Type B pancreatic cell (in vitro differentiated cells): ENCODE measurements at regions not wholly inside any gene's neighbourhood (a gene's known extent, or its start where the extent isn't known, plus 50 kb on each side); places are given as distances from the start of the nearest gene placed in this dataset.
"Not testable (repeated sequence)": the region's sequence is repeated elsewhere in the genome, so short reads cannot be mapped to it uniquely, and the experiment has no call there.

Experiments
- DNase-seq: peaks from one replicate; pipeline ENCODE4 v3.0.0; 2021; ENCODE audit warnings: mixed read lengths; ENCODE audit not compliant: unreplicated experiment; ENCODE audit errors: extremely low spot score
- H3K27ac Mint-ChIP-seq: 2 replicates; pipeline ENCODE4 v1.8.0; 2021; ENCODE audit warnings: mild to moderate bottlenecking, mixed read lengths
- H3K27me3 Mint-ChIP-seq: 2 replicates; pipeline ENCODE4 v1.8.0; 2021; ENCODE audit warnings: mixed read lengths
- H3K36me3 Mint-ChIP-seq: 2 replicates; pipeline ENCODE4 v1.8.0; 2021; ENCODE audit warnings: mixed read lengths
- H3K4me1 Mint-ChIP-seq: one replicate; pipeline ENCODE4 v1.8.0; 2021; ENCODE audit warnings: mixed read lengths; ENCODE audit not compliant: unreplicated experiment
- H3K4me3 Mint-ChIP-seq: 2 replicates; pipeline ENCODE4 v1.8.0; 2021; ENCODE audit warnings: mild to moderate bottlenecking, mixed read lengths
- H3K9me3 Mint-ChIP-seq: 2 replicates; pipeline ENCODE4 v1.8.0; 2021; ENCODE audit warnings: mixed read lengths
- CTCF ChIP-seq: fragments of 200-600 bp; sonication (generic); conservative IDR thresholded peaks from 2 replicates; pipeline ENCODE4 v1.5.0; 2021; ENCODE audit warnings: antibody characterized with exemption, mild to moderate bottlenecking

GRCh38 chr5:20959347-20959746 is 971.3 kb upstream of the CDH18 start:
- no peak overlapping the region for H3K4me3 Mint-ChIP-seq
- H3K4me1 Mint-ChIP-seq, result no peaks in the 10 kb centered on the region
- no peak for DNase-seq
- H3K9me3 Mint-ChIP-seq, result no peaks in the 10 kb centered on the region
- H3K36me3 Mint-ChIP-seq, result no peaks in the 10 kb centered on the region
- no peak overlapping the region for H3K27ac Mint-ChIP-seq
- no peak for TF ChIP-seq CTCF
- no peaks in the 10 kb centered on the region for H3K27me3 Mint-ChIP-seq

DNA sequence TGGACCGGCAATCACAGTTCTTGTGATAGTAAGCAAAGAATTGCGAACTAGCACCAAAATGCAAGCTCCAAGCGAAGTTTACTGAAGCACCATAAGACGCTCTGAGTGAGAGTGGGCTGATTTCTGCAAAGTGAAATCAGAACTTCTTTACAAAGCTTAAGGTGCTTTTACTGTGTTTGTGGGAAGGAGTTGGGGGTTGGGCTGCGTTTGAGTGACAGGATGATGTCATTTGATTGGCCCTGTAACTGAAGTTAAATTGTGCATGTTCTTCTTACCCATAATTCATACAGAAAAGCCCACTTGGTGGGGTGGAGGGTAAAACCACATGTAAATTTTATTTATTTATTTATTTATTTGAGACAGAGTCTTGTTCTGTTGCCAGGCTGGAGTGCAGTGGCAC is 970.6 kb upstream of the CDH18 start:
- no peak for TF ChIP-seq CTCF
- Mint-ChIP-seq H3K4me3 (no peak overlapping the region), H3K9me3 (no peaks in the 10 kb centered on the region), H3K36me3 (no peaks in the 10 kb centered on the region), H3K27me3 (no peaks in the 10 kb centered on the region), H3K4me1 (no peaks in the 10 kb centered on the region), H3K27ac (no peak overlapping the region)
- no peak for DNase-seq

DNA sequence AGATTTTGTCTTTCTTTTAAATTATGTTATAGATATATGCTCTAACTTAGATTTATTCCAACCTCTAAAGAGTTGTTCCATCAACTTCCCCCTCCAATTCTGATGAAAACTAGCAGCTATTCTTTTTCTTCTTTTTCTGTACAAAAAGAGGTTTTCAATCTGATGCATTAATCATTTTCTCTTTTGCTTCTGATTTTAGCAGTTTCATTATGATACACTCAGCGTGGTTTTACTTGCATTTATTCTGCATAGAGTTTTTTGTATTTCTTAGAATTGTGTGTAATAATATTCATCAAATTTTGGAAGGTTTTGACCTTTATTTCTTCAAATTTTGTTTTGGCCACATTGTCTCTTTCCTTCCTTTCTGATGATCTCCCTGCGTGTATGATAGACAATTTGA is 968.1 kb upstream of the CDH18 start:
- TF ChIP-seq CTCF, result no peak
- no peaks in the 10 kb centered on the region for H3K27me3 Mint-ChIP-seq
- no peaks in the 10 kb centered on the region for H3K36me3 Mint-ChIP-seq
- H3K9me3 Mint-ChIP-seq, result no peaks in the 10 kb centered on the region
- DNase-seq, result no peak
- no peak overlapping the region for H3K27ac Mint-ChIP-seq
- H3K4me1 Mint-ChIP-seq, result no peaks in the 10 kb centered on the region
- no peak overlapping the region for H3K4me3 Mint-ChIP-seq

- Mint-ChIP-seq H3K27me3 (no peaks in the 10 kb centered on the region), H3K36me3 (no peaks in the 10 kb centered on the region), H3K9me3 (no peaks in the 10 kb centered on the region), H3K4me1 (peaks cover 4% of the 10 kb centered on the region), H3K4me3 (no peak overlapping the region), H3K27ac (no peak overlapping the region)
- TF ChIP-seq CTCF, result no peak
- no peak for DNase-seq
Measured at GRCh38 chr5:20949636-20950035, 961.6 kb upstream of the CDH18 start.

DNA sequence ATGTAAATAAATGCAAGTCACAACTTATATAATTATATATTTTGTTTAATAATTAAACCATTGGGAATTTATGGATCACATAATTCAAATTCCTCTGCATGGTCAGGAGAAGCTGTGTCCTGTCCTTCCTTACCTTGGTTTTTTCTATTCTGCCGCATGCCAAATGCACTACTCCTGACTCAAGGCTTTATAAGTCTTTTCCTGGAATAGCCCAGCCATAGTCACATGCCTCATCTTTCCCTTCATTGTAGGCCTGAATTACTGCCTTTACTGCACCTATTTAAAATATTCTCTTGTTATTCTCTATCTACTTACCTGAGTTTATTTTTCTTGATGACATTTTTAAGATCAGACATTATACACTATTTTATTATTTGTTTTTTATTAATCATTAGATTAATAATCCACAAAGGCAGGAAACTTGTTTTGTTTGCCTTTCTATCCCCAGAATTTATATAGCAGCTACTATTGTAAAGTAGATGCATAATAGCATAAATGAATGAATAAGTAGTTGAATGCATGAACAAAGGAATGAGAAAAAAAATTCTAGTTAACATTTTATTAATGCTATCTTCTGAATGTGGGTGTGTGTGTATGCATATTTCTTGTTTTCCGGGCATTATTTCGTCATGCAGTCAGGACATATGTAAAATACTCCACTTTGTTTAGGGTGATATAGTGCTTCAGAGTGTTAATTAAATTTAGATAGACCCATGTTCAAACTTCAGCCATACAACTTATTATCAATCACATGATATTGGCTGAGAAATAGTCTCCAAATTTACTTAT is 955.4 kb upstream of the CDH18 start:
- not testable (repeated sequence) for H3K4me1 Mint-ChIP-seq, DNase-seq, H3K36me3 Mint-ChIP-seq, H3K27ac Mint-ChIP-seq, H3K4me3 Mint-ChIP-seq, H3K27me3 Mint-ChIP-seq, H3K9me3 Mint-ChIP-seq

GRCh38 chr5:20942603-20943002 is 954.6 kb upstream of the CDH18 start:
- H3K4me1 Mint-ChIP-seq, H3K27ac Mint-ChIP-seq, H3K36me3 Mint-ChIP-seq, H3K9me3 Mint-ChIP-seq, H3K27me3 Mint-ChIP-seq, DNase-seq, H3K4me3 Mint-ChIP-seq: not testable (repeated sequence)

DNA sequence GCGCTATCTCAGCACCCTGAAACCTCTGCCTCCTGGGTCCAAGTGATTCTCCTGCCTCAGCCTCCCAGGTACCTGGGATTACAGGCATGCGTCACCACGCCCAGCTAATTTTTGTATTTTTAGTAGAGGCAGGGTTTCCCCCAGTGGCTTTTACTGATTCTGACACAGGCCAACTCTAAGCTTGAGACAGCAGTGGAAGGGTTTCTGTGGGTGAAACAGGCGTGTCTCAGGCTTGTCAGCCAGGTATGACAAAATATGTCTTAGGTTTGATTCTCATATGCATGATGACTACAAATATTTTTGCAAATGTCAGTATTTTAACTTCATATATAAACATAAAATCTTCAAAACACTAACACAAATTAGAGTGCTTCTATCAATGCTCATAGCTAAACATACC is 952.8 kb upstream of the CDH18 start:
- not testable (repeated sequence) for H3K36me3 Mint-ChIP-seq, H3K4me1 Mint-ChIP-seq, DNase-seq, H3K4me3 Mint-ChIP-seq, H3K27ac Mint-ChIP-seq, H3K27me3 Mint-ChIP-seq, H3K9me3 Mint-ChIP-seq

GRCh38 chr5:20890936-20891335 is 902.9 kb upstream of the CDH18 start:
- not testable (repeated sequence) for H3K27me3 Mint-ChIP-seq, H3K9me3 Mint-ChIP-seq, H3K4me1 Mint-ChIP-seq, H3K4me3 Mint-ChIP-seq, H3K27ac Mint-ChIP-seq, DNase-seq, H3K36me3 Mint-ChIP-seq

GRCh38 chr5:20875726-20876125 is 887.7 kb upstream of the CDH18 start:
- DNase-seq, H3K27ac Mint-ChIP-seq, H3K36me3 Mint-ChIP-seq, H3K4me1 Mint-ChIP-seq, H3K27me3 Mint-ChIP-seq, H3K9me3 Mint-ChIP-seq, H3K4me3 Mint-ChIP-seq: not testable (repeated sequence)

GRCh38 chr5:20865892-20866291 is 877.9 kb upstream of the CDH18 start:
- not testable (repeated sequence) for H3K4me1 Mint-ChIP-seq, H3K27ac Mint-ChIP-seq, H3K4me3 Mint-ChIP-seq, H3K9me3 Mint-ChIP-seq, H3K27me3 Mint-ChIP-seq, H3K36me3 Mint-ChIP-seq, DNase-seq
